Loucy (cell line): ENCODE measurements at regions not wholly inside any gene's neighbourhood (a gene's known extent, or its start where the extent isn't known, plus 50 kb on each side); places are given as distances from the start of the nearest gene placed in this dataset.
A peak's percentile ranks its signal among the peaks of the same experiment; 100 is the strongest.

Source experiments
- H2AFZ ChIP-seq: fragments of 200-600 bp; sonication (generic); 2 replicates; pipeline ENCODE4 v1.6.0; 2016; ENCODE audit warnings: antibody characterized with exemption, mild to moderate bottlenecking, low read length, moderate library complexity
- H3F3A ChIP-seq: fragments of 200-600 bp; 2 replicates; pipeline ENCODE4 v1.6.0; 2016; ENCODE audit warnings: antibody characterized with exemption, low read depth, mild to moderate bottlenecking
- H3K27me3 ChIP-seq: fragments of 200-600 bp; sonication (generic); 2 replicates; pipeline ENCODE4 v1.6.1; 2014; ENCODE audit warnings: low read length, mild to moderate bottlenecking; ENCODE audit not compliant: insufficient read depth, poor library complexity, severe bottlenecking
- H3K36me3 ChIP-seq: fragments of 200-600 bp; sonication (generic); 2 replicates; pipeline ENCODE4 v1.6.1; 2016; ENCODE audit warnings: low read length; ENCODE audit not compliant: insufficient read depth
- H3K4me1 ChIP-seq: fragments of 200-600 bp; sonication (generic); 2 replicates; pipeline ENCODE4 v1.5.1; 2014; ENCODE audit warnings: low read length, mild to moderate bottlenecking; ENCODE audit not compliant: insufficient read depth, poor library complexity, severe bottlenecking
- H3K4me2 ChIP-seq: fragments of 200-600 bp; sonication (generic); 2 replicates; pipeline ENCODE4 v1.6.0; 2014; ENCODE audit warnings: antibody characterized with exemption, low read length, low read depth, mild to moderate bottlenecking; ENCODE audit not compliant: poor library complexity, severe bottlenecking
- H3K4me3 ChIP-seq: fragments of 200-600 bp; sonication (generic); 2 replicates; pipeline ENCODE4 v1.5.1; 2014; ENCODE audit warnings: low read length, mild to moderate bottlenecking, mixed read lengths; ENCODE audit not compliant: poor library complexity, severe bottlenecking
- H3K79me2 ChIP-seq: fragments of 200-600 bp; sonication (generic); 2 replicates; pipeline ENCODE4 v1.6.1; 2014; ENCODE audit warnings: low read length; ENCODE audit not compliant: insufficient read depth
- H3K9ac ChIP-seq: fragments of 200-600 bp; sonication (generic); 2 replicates; pipeline ENCODE4 v1.6.0; 2014; ENCODE audit warnings: mild to moderate bottlenecking, low read depth, low read length, moderate library complexity; ENCODE audit not compliant: poor library complexity, severe bottlenecking
- H3K9me2 ChIP-seq: fragments of 200-600 bp; sonication (generic); replicated peaks from 2 replicates; pipeline ENCODE4 v1.6.1; 2016; ENCODE audit warnings: low read depth, low read length, mixed read lengths
- H3K9me3 ChIP-seq: fragments of 200-600 bp; sonication (generic); 2 replicates; pipeline ENCODE4 v1.6.1; 2014; ENCODE audit warnings: mild to moderate bottlenecking, antibody characterized with exemption, low read length, low read depth; ENCODE audit not compliant: insufficient read depth
- H4K20me1 ChIP-seq: fragments of 200-600 bp; sonication (generic); 2 replicates; pipeline ENCODE4 v1.6.0; 2014; ENCODE audit warnings: antibody characterized with exemption, low read length, mild to moderate bottlenecking; ENCODE audit not compliant: insufficient read depth, poor library complexity, severe bottlenecking
- CTCF ChIP-seq: fragments of 200-600 bp; sonication (generic); conservative IDR thresholded peaks from 2 replicates; pipeline ENCODE4 v1.5.1; 2014; ENCODE audit warnings: mild to moderate bottlenecking, antibody characterized with exemption, low read length
- EZH2phosphoT487 ChIP-seq: fragments of 200-600 bp; IDR thresholded peaks from 2 replicates; pipeline ENCODE4 v1.6.1; 2018; ENCODE audit warnings: antibody characterized with exemption, mild to moderate bottlenecking, moderate library complexity, borderline replicate concordance

DNA sequence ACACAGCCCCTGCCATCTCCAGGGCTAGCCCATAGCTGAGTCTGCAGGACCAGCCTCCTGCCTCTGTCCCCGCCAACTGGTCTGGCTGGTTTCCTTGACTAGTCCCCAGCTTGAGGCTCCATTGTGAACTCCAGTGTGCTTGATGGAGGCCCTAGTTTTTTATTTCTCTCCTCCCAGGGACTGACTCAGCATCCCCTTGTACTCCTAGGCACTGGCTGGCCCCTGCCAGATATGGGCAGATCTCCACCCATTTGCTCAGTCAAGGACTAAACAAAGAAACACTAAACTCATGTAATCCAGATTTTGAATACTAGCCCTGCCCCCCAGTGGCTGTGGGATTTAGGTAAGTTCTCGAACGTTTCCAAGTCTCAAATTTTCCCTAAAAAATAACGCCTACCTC lies 415.4 kb upstream of the RORA start:
- Histone ChIP-seq H3K4me3 (no peak overlapping the region), H3K36me3 (no peaks in the 10 kb centered on the region), H3K4me1 (no peaks in the 10 kb centered on the region), H3K79me2 (no peaks in the 10 kb centered on the region), H3K9me2 (no peaks in the 10 kb centered on the region), H2AFZ (no peak overlapping the region), H3F3A (no peaks in the 10 kb centered on the region), H3K27me3 (no peaks in the 10 kb centered on the region), H3K9ac (no peak overlapping the region), H3K9me3 (no peaks in the 10 kb centered on the region), H3K4me2 (no peak overlapping the region), H4K20me1 (no peaks in the 10 kb centered on the region)
- 0 out of 2 replicates have a peak, but pooled peaks have one; percentile 24 for TF ChIP-seq CTCF
- TF ChIP-seq EZH2phosphoT487: no peak

- no peak overlapping the region for H3K9ac ChIP-seq
- H3K9me3 ChIP-seq: no peaks in the 10 kb centered on the region
- no peaks in the 10 kb centered on the region for H3K4me1 ChIP-seq
- no peaks in the 10 kb centered on the region for H4K20me1 ChIP-seq
- no peak overlapping the region for H3K4me3 ChIP-seq
- H3K79me2 ChIP-seq: no peaks in the 10 kb centered on the region
- H3K4me2 ChIP-seq: no peak overlapping the region
- H3F3A ChIP-seq: no peaks in the 10 kb centered on the region
- no peaks in the 10 kb centered on the region for H3K9me2 ChIP-seq
- TF ChIP-seq EZH2phosphoT487 (no peak), CTCF (no peak)
- H2AFZ ChIP-seq: no peak overlapping the region
- no peaks in the 10 kb centered on the region for H3K36me3 ChIP-seq
- no peaks in the 10 kb centered on the region for H3K27me3 ChIP-seq
Measured at GRCh38 chr15:61641645-61642044, 412.5 kb upstream of the RORA start.

- H3K9ac ChIP-seq: no peak overlapping the region
- H2AFZ ChIP-seq: no peak overlapping the region
- H3K4me2 ChIP-seq: no peak overlapping the region
- TF ChIP-seq EZH2phosphoT487: no peak
- no peak for TF ChIP-seq CTCF
- H3K9me2 ChIP-seq: no peaks in the 10 kb centered on the region
- H3K27me3 ChIP-seq: no peaks in the 10 kb centered on the region
- no peaks in the 10 kb centered on the region for H3K36me3 ChIP-seq
- H3K9me3 ChIP-seq: no peaks in the 10 kb centered on the region
- H3F3A ChIP-seq: no peaks in the 10 kb centered on the region
- no peak overlapping the region for H3K4me3 ChIP-seq
- no peaks in the 10 kb centered on the region for H3K79me2 ChIP-seq
- no peaks in the 10 kb centered on the region for H3K4me1 ChIP-seq
- no peaks in the 10 kb centered on the region for H4K20me1 ChIP-seq
Measured at GRCh38 chr15:61640756-61641155, 411.7 kb upstream of the RORA start.
